WTC11 (cell line): ENCODE measurements at regions not wholly inside any gene's neighbourhood (a gene's known extent, or its start where the extent isn't known, plus 50 kb on each side); places are given as distances from the start of the nearest gene placed in this dataset.

Source experiments
- ARID4B ChIP-seq: sonication (generic); formaldehyde crosslinking; IDR thresholded peaks from 2 replicates; pipeline ENCODE4 v1.8.0; 2023; ENCODE audit warnings: missing genetic modification reagents, mild to moderate bottlenecking, borderline replicate concordance
- CTCF ChIP-seq: fragments of 200-600 bp; IDR thresholded peaks from 2 replicates; pipeline ENCODE4 v1.8.0; 2022; ENCODE audit warnings: antibody characterized with exemption
- FOXJ3 ChIP-seq: sonication (generic); formaldehyde crosslinking; IDR thresholded peaks from 2 replicates; pipeline ENCODE4 v1.9.0; 2021; ENCODE audit warnings: missing genetic modification reagents, mild to moderate bottlenecking, borderline replicate concordance
- PRDM15 ChIP-seq: sonication (generic); formaldehyde crosslinking; IDR thresholded peaks from 2 replicates; pipeline ENCODE4 v1.8.0; 2022; ENCODE audit warnings: missing genetic modification reagents
- ZSCAN18 ChIP-seq: fragments of 250-450 bp; sonication (Bioruptor Pico); IDR thresholded peaks from 2 replicates; pipeline ENCODE4 v2.1.2; 2022; ENCODE audit warnings: mild to moderate bottlenecking, moderate library complexity
- TF ChIP-seq, protein P1 (sequence below): sonication (generic); formaldehyde crosslinking; IDR thresholded peaks from 2 replicates; pipeline ENCODE4 v1.8.1; 2022; ENCODE audit warnings: low read depth, mild to moderate bottlenecking, moderate library complexity, missing genetic modification reagents, borderline replicate concordance

DNA sequence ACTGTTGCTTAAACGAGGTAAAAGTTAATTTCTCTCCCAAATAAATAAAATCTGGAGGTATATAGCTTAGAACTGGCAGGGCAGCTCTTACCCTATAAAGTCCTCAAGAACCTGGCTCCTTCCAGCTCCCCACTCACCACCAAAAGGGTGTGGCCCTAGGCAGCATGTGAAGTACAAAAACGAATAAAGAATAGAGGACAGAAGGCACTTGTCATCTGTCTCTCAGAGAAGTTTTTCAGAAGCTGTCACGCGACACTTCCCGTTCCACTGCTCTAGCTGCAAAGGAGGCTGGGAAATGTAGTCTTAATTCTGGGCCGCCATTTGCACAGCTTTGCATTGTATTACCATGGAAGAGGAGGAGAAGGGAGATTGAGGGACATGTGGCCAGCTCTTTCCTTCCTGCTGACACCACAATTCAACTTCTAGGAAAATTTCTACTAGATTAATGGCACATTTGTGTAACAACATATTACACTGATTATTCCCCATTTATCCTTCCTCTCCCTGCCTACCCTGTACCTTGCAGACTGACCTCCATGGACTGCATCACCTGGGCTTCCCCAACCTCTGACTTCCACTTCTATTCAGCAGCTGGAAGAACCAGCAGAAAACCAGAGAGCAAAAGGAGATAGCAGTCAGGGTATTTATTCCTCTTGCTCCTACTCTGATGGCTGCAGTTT, 62.2 kb downstream of the CCDC71L start:
- TF ChIP-seq, protein P1, sequence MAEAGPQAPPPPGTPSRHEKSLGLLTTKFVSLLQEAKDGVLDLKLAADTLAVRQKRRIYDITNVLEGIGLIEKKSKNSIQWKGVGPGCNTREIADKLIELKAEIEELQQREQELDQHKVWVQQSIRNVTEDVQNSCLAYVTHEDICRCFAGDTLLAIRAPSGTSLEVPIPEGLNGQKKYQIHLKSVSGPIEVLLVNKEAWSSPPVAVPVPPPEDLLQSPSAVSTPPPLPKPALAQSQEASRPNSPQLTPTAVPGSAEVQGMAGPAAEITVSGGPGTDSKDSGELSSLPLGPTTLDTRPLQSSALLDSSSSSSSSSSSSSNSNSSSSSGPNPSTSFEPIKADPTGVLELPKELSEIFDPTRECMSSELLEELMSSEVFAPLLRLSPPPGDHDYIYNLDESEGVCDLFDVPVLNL (CRISPR knock-in tag): no peak
- TF ChIP-seq ARID4B (CRISPR knock-in tag): no peak
- no peak for TF ChIP-seq CTCF
- no peak for TF ChIP-seq ZSCAN18 (CRISPR knock-in tag)
- no peak for TF ChIP-seq PRDM15 (CRISPR knock-in tag)
- no peak for TF ChIP-seq FOXJ3 (CRISPR knock-in tag)
